ENCODE measurements at regions not wholly inside any gene's neighbourhood (a gene's known extent, or its start where the extent isn't known, plus 50 kb on each side); places are given as distances from the start of the nearest gene placed in this dataset.

- TF ChIP-seq TCF7L2 (IDR thresholded peaks at IDR 0.05; ENCODE audit: low read depth, low read length): no peak
- TF ChIP-seq ZNF639 (CRISPR knock-in tag; conservative IDR thresholded peaks at IDR 0.05 in 1 of 2, IDR thresholded peaks at IDR 0.05 in 1 of 2): no peak
- TF ChIP-seq FOSL1 (tag; conservative IDR thresholded peaks at IDR 0.05): no peak
- TF ChIP-seq ETV5 (CRISPR knock-in tag; IDR thresholded peaks at IDR 0.05; ENCODE audit: low read depth): no peak
- TF ChIP-seq CEBPB (tag; IDR thresholded peaks at IDR 0.05): no peak
- TF ChIP-seq CREB1 (IDR thresholded peaks at IDR 0.05): no peak
- TF ChIP-seq CREB1 (CRISPR knock-in tag; IDR thresholded peaks at IDR 0.05): no peak
- TF ChIP-seq PCBP1 (IDR thresholded peaks at IDR 0.05; ENCODE audit: low read depth, low read length, poor library complexity, severe bottlenecking): no peak
- no peak for TF ChIP-seq PTTG1 (tag; IDR thresholded peaks at IDR 0.05; ENCODE audit: low read depth)
These were observed 131.1 kb downstream of the OLFM1 start for GRCh38 chr9:135218331-135219225.

Data from K562 (cell line).